Keratinocyte (primary cell): ENCODE measurements at regions not wholly inside any gene's neighbourhood (a gene's known extent, or its start where the extent isn't known, plus 50 kb on each side); places are given as distances from the start of the nearest gene placed in this dataset.
A peak's percentile ranks its signal among the peaks of the same experiment; 100 is the strongest.

ENCODE experiments used
- EZH2 ChIP-seq: IDR thresholded peaks from one replicate; pipeline ENCODE4 v1.6.1; 2012; ENCODE audit warnings: inconsistent platforms, mild to moderate bottlenecking, low read length, moderate library complexity
- TF ChIP-seq, protein P1 (sequence below), 3 experiments: IDR thresholded peaks in 1 of 3; conservative IDR thresholded peaks in 1 of 3; optimal IDR thresholded peaks in 1 of 3; 2 replicates in 2 of 3; 3 replicates in 1 of 3; pipeline versions ENCODE3 to v1.5.1; 2011; ENCODE audit warnings: low read length in 3 of 3, mild to moderate bottlenecking in 3 of 3, moderate library complexity in 2 of 3, control low read depth in 1 of 3, inconsistent platforms in 1 of 3; ENCODE audit not compliant: insufficient read depth in 2 of 3; ENCODE audit errors: extremely low read depth in 1 of 3

GRCh38 chr5:16345454-16345853 lies 120.1 kb downstream of the ZNF622 start:
- no peak for TF ChIP-seq EZH2
- TF ChIP-seq, protein P1, sequence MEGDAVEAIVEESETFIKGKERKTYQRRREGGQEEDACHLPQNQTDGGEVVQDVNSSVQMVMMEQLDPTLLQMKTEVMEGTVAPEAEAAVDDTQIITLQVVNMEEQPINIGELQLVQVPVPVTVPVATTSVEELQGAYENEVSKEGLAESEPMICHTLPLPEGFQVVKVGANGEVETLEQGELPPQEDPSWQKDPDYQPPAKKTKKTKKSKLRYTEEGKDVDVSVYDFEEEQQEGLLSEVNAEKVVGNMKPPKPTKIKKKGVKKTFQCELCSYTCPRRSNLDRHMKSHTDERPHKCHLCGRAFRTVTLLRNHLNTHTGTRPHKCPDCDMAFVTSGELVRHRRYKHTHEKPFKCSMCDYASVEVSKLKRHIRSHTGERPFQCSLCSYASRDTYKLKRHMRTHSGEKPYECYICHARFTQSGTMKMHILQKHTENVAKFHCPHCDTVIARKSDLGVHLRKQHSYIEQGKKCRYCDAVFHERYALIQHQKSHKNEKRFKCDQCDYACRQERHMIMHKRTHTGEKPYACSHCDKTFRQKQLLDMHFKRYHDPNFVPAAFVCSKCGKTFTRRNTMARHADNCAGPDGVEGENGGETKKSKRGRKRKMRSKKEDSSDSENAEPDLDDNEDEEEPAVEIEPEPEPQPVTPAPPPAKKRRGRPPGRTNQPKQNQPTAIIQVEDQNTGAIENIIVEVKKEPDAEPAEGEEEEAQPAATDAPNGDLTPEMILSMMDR (optimal IDR thresholded peaks at IDR 0.05 in 1 of 3, IDR thresholded peaks at IDR 0.05 in 1 of 3, conservative IDR thresholded peaks at IDR 0.05 in 1 of 3; ENCODE audit: extremely low read depth in 1 of 3, insufficient read depth in 2 of 3, low read length in 3 of 3) = peak in 2 of 3 experiments; percentile 37 to 47
